Suprapubic skin (tissue), 3 donors: ENCODE measurements at regions not wholly inside any gene's neighbourhood (a gene's known extent, or its start where the extent isn't known, plus 50 kb on each side); places are given as distances from the start of the nearest gene placed in this dataset.

ENCODE experiments used
- EP300 ChIP-seq: sonication (generic); formaldehyde crosslinking; IDR thresholded peaks from one replicate; pipeline ENCODE4 v1.6.1; 2017; ENCODE audit warnings: antibody characterized with exemption
- POLR2A ChIP-seq, 2 donors: fragments of 450-650 bp; IDR thresholded peaks; one replicate each; pipeline ENCODE4 v1.6.1; 2017; ENCODE audit warnings: antibody characterized with exemption in 2 of 2, mild to moderate bottlenecking in 2 of 2, moderate library complexity in 2 of 2
- TF ChIP-seq, protein P1 (sequence below), 2 donors: fragments of 200-600 bp in 1 of 2; fragments of 450-650 bp in 1 of 2; sonication (generic) in 1 of 2; IDR thresholded peaks; one replicate each; pipeline ENCODE4 v1.5.1; 2016 to 2019; ENCODE audit warnings: antibody characterized with exemption in 2 of 2, mild to moderate bottlenecking in 1 of 2, moderate library complexity in 1 of 2

DNA sequence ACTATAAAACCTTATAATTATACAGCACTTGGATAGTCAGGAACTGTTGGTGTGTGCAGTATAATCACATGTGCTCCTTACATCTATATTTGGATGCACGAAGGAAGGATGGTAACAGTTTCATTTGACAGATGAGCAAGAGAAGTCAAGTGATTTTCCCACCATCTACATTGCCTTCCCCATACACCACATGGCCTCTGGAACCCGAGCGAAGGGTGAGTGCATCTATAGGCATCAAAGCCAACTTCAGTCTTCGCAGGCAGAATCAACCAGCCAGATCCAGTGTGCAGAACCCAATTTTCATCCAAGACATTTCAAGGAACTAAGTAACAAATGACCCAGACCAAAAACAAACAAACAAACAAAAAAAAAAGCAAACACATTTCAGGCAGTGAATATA is 85.1 kb upstream of the BLID start:
- TF ChIP-seq EP300 (no peak), POLR2A (IDR thresholded peaks at IDR 0.05) (no peak)
- TF ChIP-seq, protein P1, sequence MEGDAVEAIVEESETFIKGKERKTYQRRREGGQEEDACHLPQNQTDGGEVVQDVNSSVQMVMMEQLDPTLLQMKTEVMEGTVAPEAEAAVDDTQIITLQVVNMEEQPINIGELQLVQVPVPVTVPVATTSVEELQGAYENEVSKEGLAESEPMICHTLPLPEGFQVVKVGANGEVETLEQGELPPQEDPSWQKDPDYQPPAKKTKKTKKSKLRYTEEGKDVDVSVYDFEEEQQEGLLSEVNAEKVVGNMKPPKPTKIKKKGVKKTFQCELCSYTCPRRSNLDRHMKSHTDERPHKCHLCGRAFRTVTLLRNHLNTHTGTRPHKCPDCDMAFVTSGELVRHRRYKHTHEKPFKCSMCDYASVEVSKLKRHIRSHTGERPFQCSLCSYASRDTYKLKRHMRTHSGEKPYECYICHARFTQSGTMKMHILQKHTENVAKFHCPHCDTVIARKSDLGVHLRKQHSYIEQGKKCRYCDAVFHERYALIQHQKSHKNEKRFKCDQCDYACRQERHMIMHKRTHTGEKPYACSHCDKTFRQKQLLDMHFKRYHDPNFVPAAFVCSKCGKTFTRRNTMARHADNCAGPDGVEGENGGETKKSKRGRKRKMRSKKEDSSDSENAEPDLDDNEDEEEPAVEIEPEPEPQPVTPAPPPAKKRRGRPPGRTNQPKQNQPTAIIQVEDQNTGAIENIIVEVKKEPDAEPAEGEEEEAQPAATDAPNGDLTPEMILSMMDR (IDR thresholded peaks at IDR 0.05), result no peak
